CD4-positive, alpha-beta T cell treated with Interleukin-17A for 1 hour (primary cell): ENCODE measurements at regions not wholly inside any gene's neighbourhood (a gene's known extent, or its start where the extent isn't known, plus 50 kb on each side); places are given as distances from the start of the nearest gene placed in this dataset.
"Not testable (repeated sequence)": the region's sequence is repeated elsewhere in the genome, so short reads cannot be mapped to it uniquely, and the experiment has no call there.

Source experiments
- DNase-seq: peaks from one replicate; pipeline ENCODE4 v3.0.0-alpha.2; 2020

DNA sequence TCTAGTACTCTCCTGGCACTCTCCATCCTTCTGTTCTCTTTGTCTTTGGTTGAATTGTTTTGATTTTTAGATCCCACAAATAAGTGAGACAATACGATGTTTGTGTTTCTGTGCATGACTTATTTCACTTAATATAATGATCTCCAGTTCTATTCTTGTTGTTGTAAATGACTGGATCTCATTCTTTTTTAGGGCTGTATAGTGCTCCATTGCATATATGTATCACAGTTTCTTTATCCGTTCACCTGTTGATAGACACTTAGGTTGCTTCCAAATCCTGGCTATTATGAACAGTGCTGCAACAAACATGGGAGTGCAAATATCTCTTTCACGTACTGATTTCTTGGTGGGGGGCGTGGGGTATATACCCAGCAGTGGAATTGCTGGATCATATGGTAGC, 245.0 kb downstream of the ADCYAP1 start:
- no peak for DNase-seq

DNA sequence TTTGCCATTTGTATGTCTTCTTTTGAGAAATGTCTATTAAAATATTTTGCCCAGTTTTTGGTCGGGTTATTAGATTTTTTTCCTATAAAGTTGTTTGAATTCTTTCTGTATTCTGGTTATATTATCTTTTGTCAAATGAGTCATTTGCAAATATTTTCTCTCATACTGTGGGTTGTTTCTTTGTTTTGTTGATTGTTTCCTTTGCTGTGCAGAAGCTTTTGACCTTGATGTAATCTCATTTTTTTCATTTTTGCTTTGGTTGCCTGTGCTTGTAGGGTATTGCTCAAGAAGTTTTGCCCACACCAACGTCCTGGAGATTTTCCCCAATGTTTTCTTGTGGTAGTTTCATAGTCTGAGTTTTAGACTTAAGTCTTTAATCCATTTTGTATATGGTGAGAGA, 245.7 kb downstream of the ADCYAP1 start:
- no peak for DNase-seq

DNA sequence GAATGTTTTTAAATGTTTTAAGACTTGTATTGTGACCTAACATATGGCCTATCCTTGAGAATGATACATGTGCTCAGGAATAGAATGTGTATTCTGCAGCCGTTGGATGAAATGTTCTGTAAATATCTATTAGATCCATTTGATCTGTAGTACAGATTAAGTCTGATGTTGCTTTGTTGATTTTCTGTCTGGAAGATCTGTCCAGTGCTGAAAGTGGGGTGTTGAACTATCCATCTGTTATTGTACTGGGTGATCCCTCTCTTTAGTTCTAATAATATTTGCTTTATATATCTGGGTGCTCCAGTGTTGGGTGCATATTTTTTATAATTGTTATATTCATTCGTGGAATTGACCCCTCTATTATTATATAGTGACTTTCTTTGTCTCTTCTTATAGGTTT, 248.3 kb downstream of the ADCYAP1 start:
- DNase-seq = not testable (repeated sequence)

DNA sequence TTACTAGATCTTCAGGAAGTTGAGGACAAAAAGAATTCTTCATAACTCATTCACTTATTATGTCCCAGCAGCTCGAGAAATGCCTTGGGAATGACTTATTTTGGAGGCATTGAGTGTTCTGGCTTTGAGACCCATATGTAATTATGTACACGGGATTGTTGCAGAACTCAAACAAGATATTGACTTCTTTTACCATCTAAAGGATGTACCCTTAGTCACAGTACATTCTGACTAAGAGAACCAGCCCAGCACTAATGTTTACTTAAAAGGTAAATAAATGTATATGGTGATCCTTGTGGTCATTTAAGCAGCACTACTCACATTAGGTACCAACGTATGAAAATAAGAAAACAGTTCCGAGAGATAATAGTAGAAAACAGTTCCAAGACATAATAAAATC, 268.9 kb downstream of the ADCYAP1 start:
- no peak for DNase-seq

DNA sequence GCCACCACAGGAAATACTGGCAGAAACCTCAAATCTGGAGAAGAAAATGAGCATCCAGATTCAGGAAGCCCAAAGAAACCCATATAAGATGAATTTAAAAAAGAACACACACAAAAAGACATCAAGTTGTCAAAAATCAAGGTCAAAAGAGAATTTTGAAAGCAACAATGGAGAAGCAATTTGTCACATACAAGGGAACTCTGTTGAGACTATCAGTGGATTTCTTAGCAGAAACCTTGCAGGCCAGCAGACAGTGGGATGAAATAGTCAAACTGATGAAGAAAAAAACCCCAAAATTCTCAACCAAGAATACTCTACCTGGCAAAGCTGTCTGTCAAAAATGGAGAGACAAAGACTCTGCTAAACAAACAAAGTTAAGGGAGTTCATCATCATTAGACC, 272.6 kb downstream of the ADCYAP1 start:
- no peak for DNase-seq

DNA sequence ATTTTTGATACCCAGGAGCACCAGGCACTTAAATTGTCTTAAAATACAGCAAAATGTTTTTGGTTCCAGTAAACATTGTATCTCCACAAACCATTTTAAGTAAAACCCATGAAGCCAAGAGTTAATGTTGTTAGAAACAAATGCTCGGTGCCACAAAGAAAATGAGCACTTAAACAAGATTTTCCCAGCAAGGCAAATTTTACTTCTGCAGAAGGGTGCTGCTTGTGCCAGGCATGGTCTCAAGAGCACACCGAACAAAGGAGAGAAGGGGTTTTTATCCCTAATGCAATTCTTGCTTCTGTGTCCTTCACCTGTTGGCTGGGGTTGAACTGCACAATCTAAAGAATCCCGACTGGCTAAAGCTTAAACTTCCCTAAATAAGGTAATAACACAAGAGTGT, 286.7 kb downstream of the ADCYAP1 start:
- DNase-seq = no peak

DNA sequence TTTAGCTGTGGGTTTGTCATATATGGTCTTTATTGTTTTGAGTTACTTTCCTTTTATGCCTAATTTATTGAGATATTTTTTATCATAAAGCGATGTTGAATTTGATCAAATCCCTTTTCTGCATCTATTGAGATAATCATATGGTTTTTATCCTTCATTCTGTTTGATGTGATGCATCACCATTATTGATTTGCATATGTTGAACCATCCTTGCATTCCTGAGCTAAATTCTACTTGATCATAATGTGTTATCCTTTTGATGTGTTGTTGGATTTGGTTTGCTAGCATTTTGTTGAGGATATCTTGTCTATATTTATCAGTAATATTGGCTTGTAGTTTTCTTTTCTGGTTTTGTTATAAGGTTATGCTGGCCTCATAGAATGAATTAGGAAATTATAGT, 308.5 kb downstream of the ADCYAP1 start:
- DNase-seq = no peak

DNA sequence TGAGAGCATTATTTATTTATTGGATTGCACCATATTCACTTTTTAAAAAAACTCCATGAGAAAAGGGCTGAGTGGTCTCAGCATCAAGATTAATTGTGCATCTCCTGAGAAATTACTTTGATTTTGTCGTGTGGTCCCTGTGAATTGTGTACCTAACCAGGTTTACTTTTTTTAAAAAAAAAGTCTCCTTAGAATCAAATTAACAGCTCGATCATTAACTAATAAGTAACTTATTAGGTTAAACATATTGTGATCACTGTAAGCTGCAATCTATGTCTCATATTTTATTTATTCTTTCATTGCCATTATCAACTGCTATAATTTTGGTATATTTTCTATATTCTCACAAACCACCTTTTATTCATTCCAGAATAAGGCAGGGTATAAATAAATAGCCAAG, 318.2 kb downstream of the ADCYAP1 start:
- DNase-seq = no peak

DNA sequence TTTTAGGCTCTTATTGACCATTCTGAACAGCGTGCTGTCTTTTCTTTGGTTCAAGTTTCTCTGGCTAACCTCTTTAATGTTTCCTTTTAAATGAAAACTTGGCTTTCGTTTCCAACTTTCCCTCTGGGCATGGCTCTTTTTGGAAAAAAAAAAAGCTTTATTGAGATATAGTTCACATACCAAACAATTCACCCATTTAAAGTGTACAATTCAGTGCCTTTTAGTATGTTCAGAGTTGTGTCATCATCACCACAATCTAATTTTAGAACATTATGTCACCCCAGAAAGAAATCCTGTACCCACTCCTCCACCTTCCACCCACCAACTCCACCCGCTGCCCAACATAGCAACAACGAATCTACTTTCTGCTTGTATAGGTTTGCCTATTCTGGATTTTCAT, 322.4 kb downstream of the ADCYAP1 start:
- no peak for DNase-seq

DNA sequence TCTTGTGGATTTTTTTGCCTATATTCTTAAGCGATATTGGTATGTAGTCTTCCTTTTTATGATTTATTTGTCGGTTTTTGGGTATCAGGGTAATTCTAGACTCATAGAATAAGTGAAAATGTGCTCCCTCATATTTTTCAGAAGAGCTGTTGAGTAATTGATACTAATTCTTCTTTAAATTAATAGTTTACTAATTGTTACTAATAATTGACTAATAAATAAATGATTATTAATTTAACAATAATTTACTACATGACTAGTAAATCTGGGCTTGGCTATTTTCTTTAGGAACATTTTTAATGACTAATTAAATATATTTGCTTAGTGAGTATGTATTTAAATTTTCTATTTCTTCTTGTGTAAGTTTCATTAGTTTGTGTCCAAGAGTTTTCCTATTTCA, 325.0 kb downstream of the ADCYAP1 start:
- DNase-seq = no peak

DNA sequence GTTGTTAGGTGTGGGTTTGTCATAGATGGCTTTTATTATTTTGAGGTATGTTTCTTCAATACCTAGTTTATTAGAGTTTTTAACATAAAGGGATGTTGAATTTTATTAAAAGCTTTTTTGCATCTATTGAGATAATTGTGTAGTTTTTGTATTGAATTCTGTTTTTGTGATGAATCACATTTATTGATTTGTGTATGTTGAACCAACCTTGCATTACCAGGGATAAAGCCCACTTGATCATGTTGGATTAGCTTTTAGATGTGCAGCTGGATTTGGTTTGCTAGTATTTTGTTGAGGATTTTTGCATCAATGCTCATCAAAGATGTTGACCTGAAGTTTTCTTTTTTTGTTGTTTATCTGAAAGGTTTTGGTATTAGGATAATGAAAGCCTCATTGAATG, 328.2 kb downstream of the ADCYAP1 start:
- no peak for DNase-seq

DNA sequence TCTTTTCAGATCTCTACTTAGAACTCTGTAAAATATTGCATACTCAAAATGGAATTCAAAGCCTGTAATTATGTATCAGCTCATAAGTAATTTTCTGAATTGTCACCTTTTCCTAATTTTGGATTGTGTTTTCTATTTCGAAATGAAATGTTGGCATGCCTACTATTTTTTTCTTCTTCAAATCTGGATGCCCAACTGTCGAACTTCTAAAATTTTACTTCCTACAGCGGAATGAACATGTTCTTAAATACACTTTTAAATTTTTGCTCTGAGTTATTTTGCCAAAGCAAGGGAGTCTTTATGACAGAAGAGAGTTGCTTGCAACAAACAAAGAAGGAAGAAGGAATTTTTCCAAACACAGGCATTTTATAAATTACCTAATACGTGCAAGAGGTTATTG, 336.0 kb downstream of the ADCYAP1 start:
- no peak for DNase-seq

DNA sequence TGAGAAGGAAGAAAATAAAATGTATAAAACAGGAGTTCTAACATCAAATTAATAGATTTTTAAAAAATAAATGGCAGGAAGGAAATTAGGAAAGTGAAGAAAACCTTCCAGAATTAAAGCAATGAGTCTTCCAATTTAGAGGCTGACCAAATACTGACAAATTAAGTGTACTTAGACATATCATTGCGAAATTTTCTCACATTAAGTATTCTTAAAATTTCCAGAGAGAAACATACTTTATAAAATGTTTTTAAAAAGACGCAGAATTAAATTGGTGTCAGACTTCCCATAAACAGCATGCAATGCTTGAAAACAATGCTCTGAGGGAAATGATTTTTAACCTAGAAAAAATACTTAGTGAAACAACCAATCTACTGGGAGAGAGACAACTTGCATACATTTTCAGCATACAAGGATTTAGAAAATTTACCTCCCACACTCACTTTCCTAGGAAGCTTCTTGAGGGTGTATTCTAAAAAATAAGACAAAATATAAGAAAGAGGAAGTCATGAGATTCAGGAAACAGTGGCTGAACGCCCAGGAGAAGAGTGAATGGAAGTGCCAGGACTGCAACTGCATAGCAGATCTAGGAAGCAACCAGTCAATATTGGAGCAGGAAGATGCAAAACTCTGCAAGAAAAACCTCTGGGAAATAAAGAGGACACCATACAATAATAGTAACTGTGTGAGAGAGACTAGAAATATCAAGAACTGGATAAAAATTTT, 339.9 kb downstream of the ADCYAP1 start:
- DNase-seq = no peak

DNA sequence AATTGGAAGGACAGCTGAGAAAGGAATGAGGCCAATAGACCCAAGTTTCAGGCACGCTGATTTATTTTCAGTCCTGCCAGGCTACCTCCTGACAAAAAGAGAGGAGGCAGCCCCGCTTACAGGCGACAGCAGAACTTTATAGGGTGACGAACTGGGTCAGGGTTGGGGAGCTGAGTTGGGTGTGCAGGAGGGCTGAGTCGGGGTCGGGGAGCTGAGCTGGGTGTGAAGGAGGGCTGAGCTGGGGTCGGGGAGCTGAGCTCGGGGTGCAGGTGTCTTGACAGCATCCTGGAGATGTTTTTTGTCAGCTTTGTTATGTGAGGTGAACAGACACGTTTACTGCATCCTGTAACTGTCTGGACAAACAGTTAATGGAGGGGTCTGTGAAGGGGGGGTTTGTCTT, 342.2 kb downstream of the ADCYAP1 start:
- DNase-seq = no peak

DNA sequence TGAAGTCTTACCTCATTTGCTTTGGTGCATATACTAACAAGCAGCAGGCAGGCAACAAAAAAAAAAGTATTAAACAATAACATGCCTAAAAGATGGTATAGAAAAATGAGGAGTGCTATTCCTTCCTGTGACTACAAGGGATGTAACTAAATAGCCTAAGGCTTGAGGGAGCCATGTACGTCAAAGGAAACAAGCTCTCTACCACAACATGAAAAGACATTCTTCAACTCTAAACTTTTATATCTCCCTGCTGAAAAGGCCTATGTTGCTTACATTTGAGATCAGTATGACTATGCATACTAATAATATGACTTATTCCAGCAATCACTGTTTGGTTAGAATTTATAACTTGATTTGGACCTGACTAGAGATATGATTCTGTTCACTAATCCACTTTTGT, 347.9 kb downstream of the ADCYAP1 start:
- DNase-seq = no peak

DNA sequence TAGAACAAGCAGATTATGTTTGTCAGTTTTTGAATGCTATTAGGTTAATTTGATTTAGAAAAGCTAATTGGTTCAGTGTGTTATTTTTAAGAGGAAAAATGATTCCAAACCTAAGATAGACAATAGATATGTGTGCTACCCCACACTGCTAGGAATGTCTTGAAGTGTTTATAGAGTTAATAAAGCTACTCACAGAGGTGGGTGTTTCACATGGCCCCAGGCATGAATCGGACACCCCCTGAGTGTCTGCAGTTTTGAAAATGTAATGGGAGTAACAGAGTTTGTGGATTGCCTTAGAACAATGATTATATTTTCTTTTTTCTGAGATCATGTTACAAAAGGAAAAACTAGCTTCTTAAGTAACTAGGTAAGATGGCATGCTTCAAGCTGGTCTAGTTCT, 348.3 kb downstream of the ADCYAP1 start:
- DNase-seq = no peak

DNA sequence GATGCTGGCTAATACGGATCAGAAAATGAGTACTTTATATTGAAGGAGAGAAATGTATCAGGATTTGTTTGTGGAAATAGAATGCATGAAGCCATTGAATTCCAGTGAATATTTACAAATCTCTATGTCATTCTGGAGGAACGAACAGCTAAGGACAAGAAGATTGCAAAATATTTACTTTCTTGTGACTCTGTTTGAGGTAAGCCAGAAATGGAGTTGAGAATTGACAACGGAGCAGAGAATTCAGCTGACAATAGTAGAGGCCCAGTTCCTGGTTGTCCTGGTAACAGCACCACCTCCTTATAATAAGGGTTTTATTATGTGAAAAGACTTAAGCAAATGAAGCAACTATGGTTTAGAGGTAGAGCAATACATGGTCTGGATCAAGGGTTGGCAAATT, 349.2 kb downstream of the ADCYAP1 start:
- no peak for DNase-seq

DNA sequence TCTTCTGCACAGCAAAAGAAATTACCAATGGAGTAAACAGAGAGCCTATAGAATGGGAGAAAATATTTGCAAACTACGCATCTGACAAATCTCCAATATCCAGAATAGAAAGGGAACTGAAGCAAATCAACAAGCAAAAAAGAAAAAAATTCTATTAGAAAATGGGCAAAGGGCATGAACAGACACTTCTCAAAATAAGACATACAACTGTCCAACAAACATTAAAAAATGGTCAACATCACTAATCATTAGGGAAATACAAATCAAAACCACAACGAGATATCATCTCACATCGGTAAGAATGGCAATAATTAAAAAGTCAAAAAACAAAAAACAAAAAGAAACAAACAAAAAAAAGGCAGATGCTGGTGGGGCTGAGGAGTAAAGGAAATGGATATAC, 356.4 kb downstream of the ADCYAP1 start:
- DNase-seq = no peak

DNA sequence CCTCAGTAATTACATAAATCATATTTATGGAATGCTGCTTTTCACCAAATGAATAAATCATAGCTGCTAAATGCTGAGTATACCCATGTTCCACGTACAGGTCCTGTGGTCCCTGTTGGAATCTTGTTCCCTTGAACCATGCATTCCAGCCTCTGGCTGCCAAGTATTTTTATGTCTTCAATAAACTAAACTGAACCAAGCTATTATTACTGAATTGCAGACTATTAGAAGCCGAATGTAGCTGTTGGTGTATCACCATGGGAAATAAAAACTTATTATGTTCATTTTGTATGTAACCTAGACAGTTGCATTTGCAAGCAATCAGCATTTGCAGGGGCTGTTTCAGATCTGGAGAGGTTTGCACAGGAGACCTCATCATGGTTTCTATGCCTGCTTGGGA, 362.4 kb downstream of the ADCYAP1 start:
- DNase-seq = no peak

DNA sequence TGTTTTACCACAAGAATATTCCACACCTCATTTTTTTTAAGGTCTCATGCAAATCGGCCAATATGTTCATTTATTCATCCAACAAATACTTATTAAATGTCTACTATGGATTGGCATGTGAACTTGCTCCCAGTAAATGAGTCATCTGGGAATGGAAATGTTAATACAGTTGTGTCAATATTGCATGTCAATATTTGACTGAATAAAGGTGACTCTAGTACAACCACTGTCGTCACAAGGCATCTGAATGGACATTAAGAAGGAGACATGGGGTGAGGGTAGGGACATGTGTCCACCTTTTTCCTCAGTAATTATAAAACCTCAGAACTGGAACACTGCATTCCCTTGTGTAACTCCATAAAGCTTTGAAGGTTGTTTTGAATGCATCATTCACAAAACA, 365.4 kb downstream of the ADCYAP1 start:
- no peak for DNase-seq

DNA sequence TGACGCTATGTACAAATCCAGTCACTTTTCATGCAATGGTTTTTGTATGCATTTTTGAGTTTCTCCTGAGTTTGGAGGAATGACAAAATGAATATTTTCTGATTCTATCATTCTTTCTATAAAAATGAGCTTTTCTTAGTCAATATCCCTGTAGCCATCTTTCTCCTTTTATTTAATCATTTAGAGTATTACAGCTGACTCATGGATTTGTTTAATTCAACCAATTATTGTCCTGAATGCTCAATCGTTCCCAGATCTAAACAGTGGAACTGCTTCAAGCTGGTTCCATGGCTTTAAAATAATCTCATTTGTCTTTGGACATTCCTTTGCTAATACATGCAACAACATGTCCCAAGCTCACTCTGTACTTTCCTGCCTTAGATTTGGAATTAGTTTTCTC, 368.8 kb downstream of the ADCYAP1 start:
- no peak for DNase-seq

DNA sequence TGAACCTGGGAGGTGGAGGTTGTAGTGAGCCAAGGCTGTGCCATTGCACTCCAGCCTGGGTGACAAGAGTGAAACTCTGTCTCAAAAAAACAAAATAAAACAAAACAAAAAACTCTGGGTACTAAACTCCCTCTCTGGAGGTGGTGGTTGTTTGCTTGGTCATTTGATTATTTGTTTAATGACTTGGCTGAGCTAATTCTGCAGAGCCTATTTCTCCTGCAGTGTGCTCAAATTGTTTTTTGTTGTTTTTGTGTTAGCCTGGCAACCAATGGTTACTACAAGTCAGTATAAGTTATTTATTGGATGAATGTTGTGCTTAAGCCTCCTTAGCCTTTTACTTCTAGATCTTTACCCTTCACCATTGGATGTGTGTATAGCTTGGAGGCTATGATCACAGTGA, 387.5 kb downstream of the ADCYAP1 start:
- no peak for DNase-seq

DNA sequence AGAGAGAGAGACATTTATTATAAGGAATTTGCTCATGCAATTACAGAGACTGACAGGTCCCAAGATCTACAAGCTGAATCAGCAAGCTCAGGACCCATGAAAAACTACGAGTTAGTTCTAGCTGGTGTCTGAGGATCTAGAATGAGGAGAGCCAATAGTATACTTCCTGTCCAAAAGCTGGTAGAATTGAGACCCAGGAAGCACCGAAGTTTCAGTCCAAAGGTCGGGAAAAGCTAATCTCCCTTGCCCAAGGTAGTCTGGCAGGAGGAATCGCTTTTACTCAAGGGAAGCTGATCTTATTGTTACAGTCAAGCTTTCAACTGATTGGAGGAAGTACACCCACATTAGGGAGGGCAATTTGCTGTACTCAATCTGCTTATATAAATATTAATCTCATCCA, 389.6 kb downstream of the ADCYAP1 start:
- DNase-seq = no peak

DNA sequence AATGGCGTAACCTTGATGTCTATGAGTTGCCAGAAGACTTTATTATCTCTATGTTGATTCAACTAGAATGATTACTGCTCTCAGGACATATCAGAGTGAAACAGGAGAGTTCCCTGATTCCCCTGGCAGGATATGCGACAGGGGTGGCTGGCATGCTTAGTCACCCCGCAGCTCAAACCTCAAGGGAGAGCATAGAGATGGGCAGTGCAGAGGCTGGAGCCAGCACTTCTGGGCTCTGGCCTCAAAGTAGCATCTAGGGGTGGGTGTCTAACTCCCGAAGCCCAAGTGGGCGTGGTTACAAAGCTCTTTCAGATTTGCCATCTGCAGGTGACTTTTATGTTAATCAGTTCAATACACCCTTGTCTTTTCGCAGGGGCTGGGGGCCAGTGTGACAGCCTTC, 391.6 kb downstream of the ADCYAP1 start:
- no peak for DNase-seq

DNA sequence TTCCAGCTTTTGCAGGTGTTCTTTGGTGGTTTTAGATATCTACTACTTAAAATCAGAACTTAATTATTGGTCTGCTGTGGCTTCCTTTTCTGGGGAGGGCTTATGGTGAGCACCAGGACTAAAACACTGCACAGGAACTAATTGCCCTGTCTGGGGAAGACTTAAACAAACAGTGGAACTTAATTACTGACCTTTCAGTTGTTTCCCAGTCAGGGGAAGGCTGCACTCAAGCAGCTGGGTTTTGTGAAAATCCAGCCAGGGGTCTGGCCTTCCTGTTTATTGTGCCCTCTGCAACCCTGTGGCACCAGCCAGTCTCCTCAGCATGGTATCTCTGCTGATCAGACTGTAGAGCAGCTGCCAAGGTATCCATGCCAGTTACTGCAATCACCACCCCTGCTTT, 398.2 kb downstream of the ADCYAP1 start:
- no peak for DNase-seq
